ENCODE measurements at regions not wholly inside any gene's neighbourhood (a gene's known extent, or its start where the extent isn't known, plus 50 kb on each side); places are given as distances from the start of the nearest gene placed in this dataset.

- Histone ChIP-seq H3K9me3 (ENCODE audit: control insufficient read depth, insufficient read depth, low read length) (peaks cover 2% of the 10 kb centered on the region), H3K27me3 (ENCODE audit: control insufficient read depth, insufficient read depth, low read length) (no peaks in the 10 kb centered on the region), H3K4me1 (ENCODE audit: control insufficient read depth, insufficient read depth, low read length) (no peaks in the 10 kb centered on the region), H3K36me3 (ENCODE audit: control insufficient read depth, insufficient read depth, low read length) (no peaks in the 10 kb centered on the region), H3K9ac (ENCODE audit: low read depth, low read length) (no peak overlapping the region), H3K4me3 (ENCODE audit: low read depth, low read length) (no peak overlapping the region)
Measured at GRCh38 chr5:124460642-124461041, 285.8 kb downstream of the ZNF608 start.

GRCh38 chr5:124459984-124460383, 286.5 kb downstream of the ZNF608 start:
- H3K4me1 ChIP-seq (ENCODE audit: control insufficient read depth, insufficient read depth, low read length): no peaks in the 10 kb centered on the region
- H3K36me3 ChIP-seq (ENCODE audit: control insufficient read depth, insufficient read depth, low read length): no peaks in the 10 kb centered on the region
- H3K27me3 ChIP-seq (ENCODE audit: control insufficient read depth, insufficient read depth, low read length): no peaks in the 10 kb centered on the region
- H3K9me3 ChIP-seq (ENCODE audit: control insufficient read depth, insufficient read depth, low read length): peaks cover 2% of the 10 kb centered on the region
- no peak overlapping the region for H3K4me3 ChIP-seq (ENCODE audit: low read depth, low read length)
- no peak overlapping the region for H3K9ac ChIP-seq (ENCODE audit: low read depth, low read length)

GRCh38 chr5:124457901-124458300, 288.5 kb downstream of the ZNF608 start:
- no peak overlapping the region for H3K9ac ChIP-seq (ENCODE audit: low read depth, low read length)
- no peaks in the 10 kb centered on the region for H3K27me3 ChIP-seq (ENCODE audit: control insufficient read depth, insufficient read depth, low read length)
- no peaks in the 10 kb centered on the region for H3K4me1 ChIP-seq (ENCODE audit: control insufficient read depth, insufficient read depth, low read length)
- no peak overlapping the region for H3K4me3 ChIP-seq (ENCODE audit: low read depth, low read length)
- H3K36me3 ChIP-seq (ENCODE audit: control insufficient read depth, insufficient read depth, low read length): no peaks in the 10 kb centered on the region
- H3K9me3 ChIP-seq (ENCODE audit: control insufficient read depth, insufficient read depth, low read length): no peaks in the 10 kb centered on the region

DNA sequence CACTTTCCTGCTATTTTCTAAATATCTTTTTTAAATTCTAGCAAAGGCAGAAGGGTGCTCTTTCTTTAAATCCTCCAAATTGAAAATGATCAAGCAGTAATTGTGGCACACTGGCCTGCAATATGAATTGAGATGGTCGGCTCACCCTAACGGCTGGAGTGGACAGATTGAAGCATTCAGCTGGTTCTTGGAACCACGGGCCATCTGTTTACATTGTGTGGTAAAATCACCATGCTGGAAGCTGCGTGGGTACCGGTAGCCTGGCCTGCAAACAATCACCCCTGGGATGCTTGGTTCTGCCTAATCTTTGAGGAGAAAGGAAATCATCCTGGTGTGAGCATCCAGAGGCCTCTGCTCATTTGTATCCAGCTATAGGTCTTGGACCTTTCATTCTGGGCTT, 289.3 kb downstream of the ZNF608 start:
- no peak overlapping the region for H3K4me3 ChIP-seq (ENCODE audit: low read depth, low read length)
- no peaks in the 10 kb centered on the region for H3K27me3 ChIP-seq (ENCODE audit: control insufficient read depth, insufficient read depth, low read length)
- H3K4me1 ChIP-seq (ENCODE audit: control insufficient read depth, insufficient read depth, low read length): no peaks in the 10 kb centered on the region
- no peak overlapping the region for H3K9ac ChIP-seq (ENCODE audit: low read depth, low read length)
- H3K9me3 ChIP-seq (ENCODE audit: control insufficient read depth, insufficient read depth, low read length): no peaks in the 10 kb centered on the region
- H3K36me3 ChIP-seq (ENCODE audit: control insufficient read depth, insufficient read depth, low read length): no peaks in the 10 kb centered on the region

- Histone ChIP-seq H3K9me3 (ENCODE audit: control insufficient read depth, insufficient read depth, low read length) (no peaks in the 10 kb centered on the region), H3K4me1 (ENCODE audit: control insufficient read depth, insufficient read depth, low read length) (no peaks in the 10 kb centered on the region), H3K27me3 (ENCODE audit: control insufficient read depth, insufficient read depth, low read length) (no peaks in the 10 kb centered on the region), H3K9ac (ENCODE audit: low read depth, low read length) (no peak overlapping the region), H3K4me3 (ENCODE audit: low read depth, low read length) (no peak overlapping the region), H3K36me3 (ENCODE audit: control insufficient read depth, insufficient read depth, low read length) (no peaks in the 10 kb centered on the region)
Measured at GRCh38 chr5:124456249-124456648, 290.2 kb downstream of the ZNF608 start.

- Histone ChIP-seq H3K36me3 (ENCODE audit: control insufficient read depth, insufficient read depth, low read length) (no peaks in the 10 kb centered on the region), H3K4me3 (ENCODE audit: low read depth, low read length) (no peak overlapping the region), H3K4me1 (ENCODE audit: control insufficient read depth, insufficient read depth, low read length) (no peaks in the 10 kb centered on the region), H3K9ac (ENCODE audit: low read depth, low read length) (no peak overlapping the region), H3K9me3 (ENCODE audit: control insufficient read depth, insufficient read depth, low read length) (no peaks in the 10 kb centered on the region), H3K27me3 (ENCODE audit: control insufficient read depth, insufficient read depth, low read length) (no peaks in the 10 kb centered on the region)
Measured at GRCh38 chr5:124454081-124454480, 292.4 kb downstream of the ZNF608 start.

GRCh38 chr5:124453221-124454051, 293.0 kb downstream of the ZNF608 start:
- H3K4me3 ChIP-seq (ENCODE audit: low read depth, low read length): no peak overlapping the region
- H3K9ac ChIP-seq (ENCODE audit: low read depth, low read length): no peak overlapping the region
- no peaks in the 10 kb centered on the region for H3K27me3 ChIP-seq (ENCODE audit: control insufficient read depth, insufficient read depth, low read length)
- no peaks in the 10 kb centered on the region for H3K36me3 ChIP-seq (ENCODE audit: control insufficient read depth, insufficient read depth, low read length)
- H3K9me3 ChIP-seq (ENCODE audit: control insufficient read depth, insufficient read depth, low read length): no peaks in the 10 kb centered on the region
- no peaks in the 10 kb centered on the region for H3K4me1 ChIP-seq (ENCODE audit: control insufficient read depth, insufficient read depth, low read length)

DNA sequence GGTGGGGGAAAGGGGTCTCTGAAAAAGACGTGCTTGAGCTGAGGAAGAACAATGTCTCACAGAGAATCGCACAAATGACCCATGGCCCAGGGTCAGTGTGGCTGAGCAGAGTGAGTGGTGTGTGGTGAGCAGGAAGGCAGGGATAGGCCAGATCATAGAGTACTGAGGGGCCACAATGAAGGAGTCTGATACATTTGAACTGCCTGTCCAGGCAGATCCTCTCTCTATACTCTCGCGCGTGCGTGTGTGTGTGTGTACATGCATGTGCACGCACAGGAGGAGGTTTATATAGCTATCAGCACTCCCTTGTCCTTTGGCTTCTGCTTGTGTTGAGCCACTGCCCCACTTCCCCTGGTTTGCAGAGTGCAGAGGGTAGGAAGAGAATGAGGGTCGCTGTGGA, 294.0 kb downstream of the ZNF608 start:
- H3K9ac ChIP-seq (ENCODE audit: low read depth, low read length): no peak overlapping the region
- H3K4me1 ChIP-seq (ENCODE audit: control insufficient read depth, insufficient read depth, low read length): no peaks in the 10 kb centered on the region
- H3K4me3 ChIP-seq (ENCODE audit: low read depth, low read length): no peak overlapping the region
- H3K9me3 ChIP-seq (ENCODE audit: control insufficient read depth, insufficient read depth, low read length): no peaks in the 10 kb centered on the region
- H3K36me3 ChIP-seq (ENCODE audit: control insufficient read depth, insufficient read depth, low read length): no peaks in the 10 kb centered on the region
- no peaks in the 10 kb centered on the region for H3K27me3 ChIP-seq (ENCODE audit: control insufficient read depth, insufficient read depth, low read length)

DNA sequence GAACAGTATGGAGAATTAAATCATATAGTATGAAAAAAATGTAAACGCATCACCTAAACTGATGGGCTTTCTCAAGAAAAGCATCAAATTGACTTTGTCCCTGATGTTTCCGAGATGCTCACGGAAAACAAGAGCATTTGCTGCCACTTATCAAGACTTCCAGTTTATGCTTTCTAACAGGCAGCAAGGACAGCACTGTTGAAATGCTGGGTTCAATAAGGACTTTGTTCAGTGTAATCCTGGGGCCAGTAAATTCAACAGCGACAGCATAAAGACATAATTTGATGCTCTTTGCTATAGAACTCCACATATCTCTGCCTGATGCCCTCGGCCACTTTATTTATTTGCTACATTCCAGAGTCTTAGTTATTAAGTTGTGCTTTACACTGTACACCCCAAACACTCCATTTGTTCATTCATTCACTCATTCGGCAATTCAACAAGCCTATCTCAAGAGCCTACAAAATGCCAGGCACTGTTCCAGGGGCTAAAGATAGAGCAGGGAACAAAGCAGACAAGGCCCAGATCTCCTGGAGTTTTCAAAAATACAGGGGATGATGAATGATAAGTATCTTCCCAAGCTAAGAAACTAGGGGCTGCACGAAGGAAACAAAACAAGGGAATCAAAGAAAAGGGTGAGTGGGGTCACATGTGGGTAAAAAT, 294.6 kb downstream of the ZNF608 start:
- no peaks in the 10 kb centered on the region for H3K4me1 ChIP-seq (ENCODE audit: control insufficient read depth, insufficient read depth, low read length)
- no peak overlapping the region for H3K9ac ChIP-seq (ENCODE audit: low read depth, low read length)
- H3K36me3 ChIP-seq (ENCODE audit: control insufficient read depth, insufficient read depth, low read length): no peaks in the 10 kb centered on the region
- H3K4me3 ChIP-seq (ENCODE audit: low read depth, low read length): no peak overlapping the region
- H3K9me3 ChIP-seq (ENCODE audit: control insufficient read depth, insufficient read depth, low read length): no peaks in the 10 kb centered on the region
- H3K27me3 ChIP-seq (ENCODE audit: control insufficient read depth, insufficient read depth, low read length): no peaks in the 10 kb centered on the region

GRCh38 chr5:124446120-124446519, 300.3 kb downstream of the ZNF608 start:
- no peaks in the 10 kb centered on the region for H3K4me1 ChIP-seq (ENCODE audit: control insufficient read depth, insufficient read depth, low read length)
- no peaks in the 10 kb centered on the region for H3K9me3 ChIP-seq (ENCODE audit: control insufficient read depth, insufficient read depth, low read length)
- no peaks in the 10 kb centered on the region for H3K36me3 ChIP-seq (ENCODE audit: control insufficient read depth, insufficient read depth, low read length)
- H3K4me3 ChIP-seq (ENCODE audit: low read depth, low read length): no peak overlapping the region
- no peak overlapping the region for H3K9ac ChIP-seq (ENCODE audit: low read depth, low read length)
- no peaks in the 10 kb centered on the region for H3K27me3 ChIP-seq (ENCODE audit: control insufficient read depth, insufficient read depth, low read length)

GRCh38 chr5:124445070-124445619, 301.3 kb downstream of the ZNF608 start:
- Histone ChIP-seq H3K36me3 (ENCODE audit: control insufficient read depth, insufficient read depth, low read length) (no peaks in the 10 kb centered on the region), H3K27me3 (ENCODE audit: control insufficient read depth, insufficient read depth, low read length) (no peaks in the 10 kb centered on the region), H3K9ac (ENCODE audit: low read depth, low read length) (no peak overlapping the region), H3K4me3 (ENCODE audit: low read depth, low read length) (no peak overlapping the region), H3K9me3 (ENCODE audit: control insufficient read depth, insufficient read depth, low read length) (no peaks in the 10 kb centered on the region), H3K4me1 (ENCODE audit: control insufficient read depth, insufficient read depth, low read length) (no peaks in the 10 kb centered on the region)

Measured in iPS-15b (cell line).